ENCODE measurements at regions not wholly inside any gene's neighbourhood (a gene's known extent, or its start where the extent isn't known, plus 50 kb on each side); places are given as distances from the start of the nearest gene placed in this dataset.

DNA sequence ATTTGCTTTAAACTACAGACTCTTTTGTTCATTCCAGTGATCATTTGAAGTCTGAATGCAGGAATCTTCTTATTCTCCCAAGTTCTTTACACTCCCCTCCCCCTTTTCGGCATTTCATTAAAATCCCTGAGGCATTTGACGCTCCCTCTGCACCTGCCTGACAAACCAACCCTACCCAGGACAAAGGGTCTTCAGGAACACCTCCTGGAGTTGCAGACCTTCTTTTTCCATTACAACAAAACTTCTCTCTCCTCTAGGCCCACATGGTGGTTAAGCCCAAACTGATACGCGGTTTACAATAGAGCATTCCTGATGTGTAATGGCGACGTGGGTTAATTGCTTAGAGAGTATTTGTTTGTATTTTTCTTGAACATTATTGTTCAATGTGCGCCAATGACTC, 367.4 kb downstream of the FBXO15 start:
- TF ChIP-seq, protein P1, sequence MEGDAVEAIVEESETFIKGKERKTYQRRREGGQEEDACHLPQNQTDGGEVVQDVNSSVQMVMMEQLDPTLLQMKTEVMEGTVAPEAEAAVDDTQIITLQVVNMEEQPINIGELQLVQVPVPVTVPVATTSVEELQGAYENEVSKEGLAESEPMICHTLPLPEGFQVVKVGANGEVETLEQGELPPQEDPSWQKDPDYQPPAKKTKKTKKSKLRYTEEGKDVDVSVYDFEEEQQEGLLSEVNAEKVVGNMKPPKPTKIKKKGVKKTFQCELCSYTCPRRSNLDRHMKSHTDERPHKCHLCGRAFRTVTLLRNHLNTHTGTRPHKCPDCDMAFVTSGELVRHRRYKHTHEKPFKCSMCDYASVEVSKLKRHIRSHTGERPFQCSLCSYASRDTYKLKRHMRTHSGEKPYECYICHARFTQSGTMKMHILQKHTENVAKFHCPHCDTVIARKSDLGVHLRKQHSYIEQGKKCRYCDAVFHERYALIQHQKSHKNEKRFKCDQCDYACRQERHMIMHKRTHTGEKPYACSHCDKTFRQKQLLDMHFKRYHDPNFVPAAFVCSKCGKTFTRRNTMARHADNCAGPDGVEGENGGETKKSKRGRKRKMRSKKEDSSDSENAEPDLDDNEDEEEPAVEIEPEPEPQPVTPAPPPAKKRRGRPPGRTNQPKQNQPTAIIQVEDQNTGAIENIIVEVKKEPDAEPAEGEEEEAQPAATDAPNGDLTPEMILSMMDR (conservative IDR thresholded peaks at IDR 0.05; ENCODE audit: low read depth in 2 of 2) = no peak
- TF ChIP-seq ZNF114 (CRISPR knock-in tag; IDR thresholded peaks at IDR 0.05) = no peak
- no peak for TF ChIP-seq EZH2 (IDR thresholded peaks at IDR 0.05; ENCODE audit: low read depth, unreplicated experiment)
- TF ChIP-seq, protein P2, sequence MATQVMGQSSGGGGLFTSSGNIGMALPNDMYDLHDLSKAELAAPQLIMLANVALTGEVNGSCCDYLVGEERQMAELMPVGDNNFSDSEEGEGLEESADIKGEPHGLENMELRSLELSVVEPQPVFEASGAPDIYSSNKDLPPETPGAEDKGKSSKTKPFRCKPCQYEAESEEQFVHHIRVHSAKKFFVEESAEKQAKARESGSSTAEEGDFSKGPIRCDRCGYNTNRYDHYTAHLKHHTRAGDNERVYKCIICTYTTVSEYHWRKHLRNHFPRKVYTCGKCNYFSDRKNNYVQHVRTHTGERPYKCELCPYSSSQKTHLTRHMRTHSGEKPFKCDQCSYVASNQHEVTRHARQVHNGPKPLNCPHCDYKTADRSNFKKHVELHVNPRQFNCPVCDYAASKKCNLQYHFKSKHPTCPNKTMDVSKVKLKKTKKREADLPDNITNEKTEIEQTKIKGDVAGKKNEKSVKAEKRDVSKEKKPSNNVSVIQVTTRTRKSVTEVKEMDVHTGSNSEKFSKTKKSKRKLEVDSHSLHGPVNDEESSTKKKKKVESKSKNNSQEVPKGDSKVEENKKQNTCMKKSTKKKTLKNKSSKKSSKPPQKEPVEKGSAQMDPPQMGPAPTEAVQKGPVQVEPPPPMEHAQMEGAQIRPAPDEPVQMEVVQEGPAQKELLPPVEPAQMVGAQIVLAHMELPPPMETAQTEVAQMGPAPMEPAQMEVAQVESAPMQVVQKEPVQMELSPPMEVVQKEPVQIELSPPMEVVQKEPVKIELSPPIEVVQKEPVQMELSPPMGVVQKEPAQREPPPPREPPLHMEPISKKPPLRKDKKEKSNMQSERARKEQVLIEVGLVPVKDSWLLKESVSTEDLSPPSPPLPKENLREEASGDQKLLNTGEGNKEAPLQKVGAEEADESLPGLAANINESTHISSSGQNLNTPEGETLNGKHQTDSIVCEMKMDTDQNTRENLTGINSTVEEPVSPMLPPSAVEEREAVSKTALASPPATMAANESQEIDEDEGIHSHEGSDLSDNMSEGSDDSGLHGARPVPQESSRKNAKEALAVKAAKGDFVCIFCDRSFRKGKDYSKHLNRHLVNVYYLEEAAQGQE (IDR thresholded peaks at IDR 0.05; ENCODE audit: unreplicated experiment) = no peak
- TF ChIP-seq POLR2AphosphoS5 (IDR thresholded peaks at IDR 0.05; ENCODE audit: low read depth) = no peak
- no peak for TF ChIP-seq JUNB (IDR thresholded peaks at IDR 0.05; ENCODE audit: unreplicated experiment)
- TF ChIP-seq, protein P3, sequence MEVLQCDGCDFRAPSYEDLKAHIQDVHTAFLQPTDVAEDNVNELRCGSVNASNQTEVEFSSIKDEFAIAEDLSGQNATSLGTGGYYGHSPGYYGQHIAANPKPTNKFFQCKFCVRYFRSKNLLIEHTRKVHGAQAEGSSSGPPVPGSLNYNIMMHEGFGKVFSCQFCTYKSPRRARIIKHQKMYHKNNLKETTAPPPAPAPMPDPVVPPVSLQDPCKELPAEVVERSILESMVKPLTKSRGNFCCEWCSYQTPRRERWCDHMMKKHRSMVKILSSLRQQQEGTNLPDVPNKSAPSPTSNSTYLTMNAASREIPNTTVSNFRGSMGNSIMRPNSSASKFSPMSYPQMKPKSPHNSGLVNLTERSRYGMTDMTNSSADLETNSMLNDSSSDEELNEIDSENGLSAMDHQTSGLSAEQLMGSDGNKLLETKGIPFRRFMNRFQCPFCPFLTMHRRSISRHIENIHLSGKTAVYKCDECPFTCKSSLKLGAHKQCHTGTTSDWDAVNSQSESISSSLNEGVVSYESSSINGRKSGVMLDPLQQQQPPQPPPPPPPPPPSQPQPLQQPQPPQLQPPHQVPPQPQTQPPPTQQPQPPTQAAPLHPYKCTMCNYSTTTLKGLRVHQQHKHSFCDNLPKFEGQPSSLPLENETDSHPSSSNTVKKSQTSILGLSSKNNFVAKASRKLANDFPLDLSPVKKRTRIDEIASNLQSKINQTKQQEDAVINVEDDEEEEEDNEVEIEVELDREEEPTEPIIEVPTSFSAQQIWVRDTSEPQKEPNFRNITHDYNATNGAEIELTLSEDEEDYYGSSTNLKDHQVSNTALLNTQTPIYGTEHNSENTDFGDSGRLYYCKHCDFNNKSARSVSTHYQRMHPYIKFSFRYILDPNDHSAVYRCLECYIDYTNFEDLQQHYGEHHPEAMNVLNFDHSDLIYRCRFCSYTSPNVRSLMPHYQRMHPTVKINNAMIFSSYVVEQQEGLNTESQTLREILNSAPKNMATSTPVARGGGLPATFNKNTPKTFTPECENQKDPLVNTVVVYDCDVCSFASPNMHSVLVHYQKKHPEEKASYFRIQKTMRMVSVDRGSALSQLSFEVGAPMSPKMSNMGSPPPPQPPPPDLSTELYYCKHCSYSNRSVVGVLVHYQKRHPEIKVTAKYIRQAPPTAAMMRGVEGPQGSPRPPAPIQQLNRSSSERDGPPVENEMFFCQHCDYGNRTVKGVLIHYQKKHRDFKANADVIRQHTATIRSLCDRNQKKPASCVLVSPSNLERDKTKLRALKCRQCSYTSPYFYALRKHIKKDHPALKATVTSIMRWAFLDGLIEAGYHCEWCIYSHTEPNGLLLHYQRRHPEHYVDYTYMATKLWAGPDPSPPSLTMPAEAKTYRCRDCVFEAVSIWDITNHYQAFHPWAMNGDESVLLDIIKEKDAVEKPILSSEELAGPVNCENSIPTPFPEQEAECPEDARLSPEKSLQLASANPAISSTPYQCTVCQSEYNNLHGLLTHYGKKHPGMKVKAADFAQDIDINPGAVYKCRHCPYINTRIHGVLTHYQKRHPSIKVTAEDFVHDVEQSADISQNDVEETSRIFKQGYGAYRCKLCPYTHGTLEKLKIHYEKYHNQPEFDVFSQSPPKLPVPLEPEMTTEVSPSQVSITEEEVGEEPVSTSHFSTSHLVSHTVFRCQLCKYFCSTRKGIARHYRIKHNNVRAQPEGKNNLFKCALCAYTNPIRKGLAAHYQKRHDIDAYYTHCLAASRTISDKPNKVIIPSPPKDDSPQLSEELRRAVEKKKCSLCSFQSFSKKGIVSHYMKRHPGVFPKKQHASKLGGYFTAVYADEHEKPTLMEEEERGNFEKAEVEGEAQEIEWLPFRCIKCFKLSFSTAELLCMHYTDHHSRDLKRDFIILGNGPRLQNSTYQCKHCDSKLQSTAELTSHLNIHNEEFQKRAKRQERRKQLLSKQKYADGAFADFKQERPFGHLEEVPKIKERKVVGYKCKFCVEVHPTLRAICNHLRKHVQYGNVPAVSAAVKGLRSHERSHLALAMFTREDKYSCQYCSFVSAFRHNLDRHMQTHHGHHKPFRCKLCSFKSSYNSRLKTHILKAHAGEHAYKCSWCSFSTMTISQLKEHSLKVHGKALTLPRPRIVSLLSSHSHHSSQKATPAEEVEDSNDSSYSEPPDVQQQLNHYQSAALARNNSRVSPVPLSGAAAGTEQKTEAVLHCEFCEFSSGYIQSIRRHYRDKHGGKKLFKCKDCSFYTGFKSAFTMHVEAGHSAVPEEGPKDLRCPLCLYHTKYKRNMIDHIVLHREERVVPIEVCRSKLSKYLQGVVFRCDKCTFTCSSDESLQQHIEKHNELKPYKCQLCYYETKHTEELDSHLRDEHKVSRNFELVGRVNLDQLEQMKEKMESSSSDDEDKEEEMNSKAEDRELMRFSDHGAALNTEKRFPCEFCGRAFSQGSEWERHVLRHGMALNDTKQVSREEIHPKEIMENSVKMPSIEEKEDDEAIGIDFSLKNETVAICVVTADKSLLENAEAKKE (CRISPR knock-in tag; IDR thresholded peaks at IDR 0.05) = peak; percentile 94
- no peak for TF ChIP-seq EZH2phosphoT487 (IDR thresholded peaks at IDR 0.05; ENCODE audit: unreplicated experiment)
- TF ChIP-seq STAT1 (IDR thresholded peaks at IDR 0.05; ENCODE audit: unreplicated experiment) = no peak
- no peak for TF ChIP-seq CREB1 (CRISPR knock-in tag; IDR thresholded peaks at IDR 0.05; ENCODE audit: low read depth)
- TF ChIP-seq, protein P4, sequence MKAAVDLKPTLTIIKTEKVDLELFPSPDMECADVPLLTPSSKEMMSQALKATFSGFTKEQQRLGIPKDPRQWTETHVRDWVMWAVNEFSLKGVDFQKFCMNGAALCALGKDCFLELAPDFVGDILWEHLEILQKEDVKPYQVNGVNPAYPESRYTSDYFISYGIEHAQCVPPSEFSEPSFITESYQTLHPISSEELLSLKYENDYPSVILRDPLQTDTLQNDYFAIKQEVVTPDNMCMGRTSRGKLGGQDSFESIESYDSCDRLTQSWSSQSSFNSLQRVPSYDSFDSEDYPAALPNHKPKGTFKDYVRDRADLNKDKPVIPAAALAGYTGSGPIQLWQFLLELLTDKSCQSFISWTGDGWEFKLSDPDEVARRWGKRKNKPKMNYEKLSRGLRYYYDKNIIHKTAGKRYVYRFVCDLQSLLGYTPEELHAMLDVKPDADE (IDR thresholded peaks at IDR 0.05) = no peak

Data from GM23338 (cell line).